SK-N-SH treated with all-trans-retinoic acid at 6 μM for 48 hours (cell line): ENCODE measurements at regions not wholly inside any gene's neighbourhood (a gene's known extent, or its start where the extent isn't known, plus 50 kb on each side); places are given as distances from the start of the nearest gene placed in this dataset.

Source experiments
- ESRRG ChIP-seq: fragments of 250-450 bp; sonication (Bioruptor Pico); IDR thresholded peaks from 2 replicates; pipeline ENCODE4 v1.6.1; 2021; ENCODE audit warnings: mild to moderate bottlenecking
- OSR1 ChIP-seq: fragments of 250-450 bp; sonication (Bioruptor Pico); IDR thresholded peaks from 2 replicates; pipeline ENCODE4 v1.8.0; 2022; ENCODE audit warnings: moderate library complexity, mild to moderate bottlenecking, inconsistent platforms
- POU6F1 ChIP-seq: fragments of 250-450 bp; sonication (Bioruptor Pico); IDR thresholded peaks from 2 replicates; pipeline ENCODE4 v1.8.0; 2021; ENCODE audit warnings: low read depth, mild to moderate bottlenecking, moderate library complexity, borderline replicate concordance
- RARB ChIP-seq: fragments of 250-450 bp; sonication (Bioruptor Pico); IDR thresholded peaks from 2 replicates; pipeline ENCODE4 v1.8.0; 2021; ENCODE audit warnings: mild to moderate bottlenecking, moderate library complexity
- ZC3H10 ChIP-seq: fragments of 250-450 bp; sonication (Bioruptor Pico); IDR thresholded peaks from 2 replicates; pipeline ENCODE4 v1.5.1; 2021; ENCODE audit warnings: mild to moderate bottlenecking, moderate library complexity
- ZFP3 ChIP-seq: fragments of 250-450 bp; sonication (Bioruptor Pico); IDR thresholded peaks from 2 replicates; pipeline ENCODE4 v1.5.0; 2020; ENCODE audit warnings: mild to moderate bottlenecking, moderate library complexity
- ZFP30 ChIP-seq: fragments of 450-650 bp; formaldehyde crosslinking; IDR thresholded peaks from 2 replicates; pipeline ENCODE4 v1.5.0; 2022; ENCODE audit warnings: mild to moderate bottlenecking, moderate library complexity
- ZNF8 ChIP-seq: fragments of 450-650 bp; formaldehyde crosslinking; IDR thresholded peaks from 2 replicates; pipeline ENCODE4 v1.5.0; 2020; ENCODE audit warnings: mild to moderate bottlenecking, moderate library complexity
- TF ChIP-seq, protein P1 (sequence below): fragments of 250-450 bp; sonication (Bioruptor Pico); IDR thresholded peaks from 2 replicates; pipeline ENCODE4 v1.5.1; 2020; ENCODE audit warnings: low read depth, mild to moderate bottlenecking, moderate library complexity

DNA sequence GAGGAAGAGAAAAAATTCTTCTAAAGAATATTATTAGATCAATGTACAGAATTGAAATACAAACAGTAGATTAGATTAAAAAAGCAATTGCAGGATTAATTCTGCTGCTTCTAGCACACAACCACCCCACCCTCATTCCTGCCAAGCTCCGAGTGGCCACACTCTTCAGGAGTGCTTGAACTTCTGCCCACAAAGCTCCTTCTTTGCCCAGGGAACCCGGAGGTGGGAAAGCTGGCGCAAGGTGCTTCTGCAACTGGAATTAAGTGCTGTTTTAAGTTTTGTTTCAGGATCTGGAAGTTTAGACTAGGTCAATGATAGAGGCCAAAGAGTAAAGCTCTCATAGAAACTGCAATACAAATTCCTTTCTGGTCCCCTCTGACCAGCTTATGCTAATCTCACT, 94.1 kb upstream of the BMP4 start:
- TF ChIP-seq ZC3H10 (CRISPR knock-in tag) (no peak), ESRRG (CRISPR knock-in tag) (no peak), POU6F1 (CRISPR knock-in tag) (no peak), OSR1 (CRISPR knock-in tag) (no peak), RARB (CRISPR knock-in tag) (no peak), ZFP3 (no peak), ZNF8 (CRISPR knock-in tag) (no peak), ZFP30 (no peak)
- TF ChIP-seq, protein P1, sequence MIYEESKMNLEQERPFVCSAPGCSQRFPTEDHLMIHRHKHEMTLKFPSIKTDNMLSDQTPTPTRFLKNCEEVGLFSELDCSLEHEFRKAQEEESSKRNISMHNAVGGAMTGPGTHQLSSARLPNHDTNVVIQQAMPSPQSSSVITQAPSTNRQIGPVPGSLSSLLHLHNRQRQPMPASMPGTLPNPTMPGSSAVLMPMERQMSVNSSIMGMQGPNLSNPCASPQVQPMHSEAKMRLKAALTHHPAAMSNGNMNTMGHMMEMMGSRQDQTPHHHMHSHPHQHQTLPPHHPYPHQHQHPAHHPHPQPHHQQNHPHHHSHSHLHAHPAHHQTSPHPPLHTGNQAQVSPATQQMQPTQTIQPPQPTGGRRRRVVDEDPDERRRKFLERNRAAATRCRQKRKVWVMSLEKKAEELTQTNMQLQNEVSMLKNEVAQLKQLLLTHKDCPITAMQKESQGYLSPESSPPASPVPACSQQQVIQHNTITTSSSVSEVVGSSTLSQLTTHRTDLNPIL (CRISPR knock-in tag), result no peak
